SK-N-SH (cell line): ENCODE measurements at regions not wholly inside any gene's neighbourhood (a gene's known extent, or its start where the extent isn't known, plus 50 kb on each side); places are given as distances from the start of the nearest gene placed in this dataset.
A peak's percentile ranks its signal among the peaks of the same experiment; 100 is the strongest.
"Not testable (repeated sequence)": the region's sequence is repeated elsewhere in the genome, so short reads cannot be mapped to it uniquely, and the experiment has no call there.

Experiments
- CTCF ChIA-PET: fragments of 300-600, 350-600 bp; formaldehyde crosslinking; extraction: SDS; loops from one replicate; lab custom pipeline; 2021; lab: Yijun Ruan, JAX
- POLR2A ChIA-PET: fragments of 350-600 bp; sonication (Branson Sonifier 250); formaldehyde crosslinking; extraction: SDS; loops from one replicate; lab custom pipeline; 2020; ENCODE audit warnings: antibody characterized with exemption, inconsistent platforms; lab: Yijun Ruan, JAX
- DNase-seq: peaks from one replicate; pipeline ENCODE4 v3.0.0; 2012
- H2AFZ ChIP-seq: fragments of 200-600 bp; sonication (generic); 2 replicates; pipeline ENCODE4 v1.8.1; 2016; ENCODE audit warnings: antibody characterized with exemption, mild to moderate bottlenecking, low read depth
- H3F3A ChIP-seq: fragments of 200-600 bp; sonication (generic); replicated peaks from 2 replicates; pipeline ENCODE3; 2016; ENCODE audit warnings: antibody characterized with exemption, mild to moderate bottlenecking; ENCODE audit not compliant: insufficient read depth
- H3K27ac ChIP-seq, 2 experiments: fragments of 200-500 bp in 1 of 2; fragments of 200-600 bp in 1 of 2; sonication (Bioruptor generic) in 1 of 2; sonication (generic), shearing (Covaris generic) in 1 of 2; 2 replicates each; pipeline versions ENCODE4 v1.5.1 to v1.6.1; 2014 to 2016; ENCODE audit warnings: low read depth in 2 of 2, inconsistent platforms in 1 of 2, low read length in 1 of 2, mild to moderate bottlenecking in 1 of 2, mixed read lengths in 1 of 2
- H3K27me3 ChIP-seq: fragments of 200-600 bp; sonication (generic), shearing (Covaris generic); 2 replicates; pipeline ENCODE4 v1.6.1; 2016; ENCODE audit warnings: mixed run types; ENCODE audit not compliant: insufficient read depth
- H3K36me3 ChIP-seq, 2 experiments: fragments of 200-500 bp in 1 of 2; fragments of 200-600 bp in 1 of 2; sonication (Bioruptor generic) in 1 of 2; sonication (generic) in 1 of 2; replicated peaks in 1 of 2; 2 replicates each; pipeline versions ENCODE3 to v1.5.1; 2014 to 2016; ENCODE audit warnings: low read length in 1 of 2, mild to moderate bottlenecking in 1 of 2; ENCODE audit not compliant: insufficient read depth in 2 of 2, control insufficient read depth in 1 of 2
- H3K4me1 ChIP-seq, 2 experiments: fragments of 200-500 bp in 1 of 2; fragments of 200-600 bp in 1 of 2; sonication (Bioruptor generic) in 1 of 2; sonication (generic), shearing (Covaris generic) in 1 of 2; 2 replicates each; pipeline versions ENCODE4 v1.5.1 to v1.6.1; 2014 to 2016; ENCODE audit warnings: low read depth in 1 of 2, low read length in 1 of 2, mixed run types in 1 of 2; ENCODE audit not compliant: insufficient read depth in 2 of 2, control insufficient read depth in 1 of 2
- H3K4me2 ChIP-seq: fragments of 200-600 bp; sonication (generic), shearing (Covaris generic); 2 replicates; pipeline ENCODE4 v1.6.1; 2017; ENCODE audit warnings: mixed run types
- H3K4me3 ChIP-seq, 2 experiments: fragments of 200-500 bp in 1 of 2; fragments of 200-600 bp in 1 of 2; sonication (Bioruptor generic) in 1 of 2; sonication (generic), shearing (Covaris generic) in 1 of 2; 2 replicates each; pipeline versions ENCODE4 v1.5.1 to v1.8.1; 2014 to 2016; ENCODE audit warnings: low read depth in 2 of 2, inconsistent platforms in 1 of 2, low read length in 1 of 2, mild to moderate bottlenecking in 1 of 2, mixed read lengths in 1 of 2, moderate library complexity in 1 of 2
- H3K79me2 ChIP-seq: fragments of 200-600 bp; sonication (generic); 2 replicates; pipeline ENCODE4 v1.8.1; 2017; ENCODE audit warnings: mild to moderate bottlenecking; ENCODE audit not compliant: insufficient read depth
- H3K9ac ChIP-seq: fragments of 200-600 bp; sonication (generic); 2 replicates; pipeline ENCODE4 v1.6.1; 2017; ENCODE audit warnings: mixed run types
- H3K9me2 ChIP-seq: fragments of 200-600 bp; sonication (generic); 2 replicates; pipeline ENCODE4 v1.6.1; 2017; ENCODE audit warnings: mixed run types
- H3K9me3 ChIP-seq: fragments of 200-600 bp; sonication (generic); 2 replicates; pipeline ENCODE4 v1.6.1; 2017; ENCODE audit warnings: mixed run types, mild to moderate bottlenecking, moderate library complexity
- H4K20me1 ChIP-seq: fragments of 200-600 bp; sonication (generic); 2 replicates; pipeline ENCODE4 v1.6.1; 2017; ENCODE audit warnings: mild to moderate bottlenecking, mixed run types; ENCODE audit not compliant: insufficient read depth
- CTCF ChIP-seq: fragments of 200-600 bp; sonication (generic); IDR thresholded peaks from 2 replicates; pipeline ENCODE4 v1.6.1; 2017; ENCODE audit warnings: antibody characterized with exemption, mild to moderate bottlenecking, moderate library complexity
- ELF1 ChIP-seq: IDR thresholded peaks from 2 replicates; pipeline ENCODE4 v1.4.0; 2012
- EP300 ChIP-seq, 2 experiments: IDR thresholded peaks; 2 replicates each; pipeline versions ENCODE4 v1.4.0 to v1.6.1; 2012; ENCODE audit warnings: borderline replicate concordance in 1 of 2, low read depth in 1 of 2, low read length in 1 of 2
- EZH2phosphoT487 ChIP-seq: fragments of 200-600 bp; sonication (generic); IDR thresholded peaks from 2 replicates; pipeline ENCODE4 v1.6.1; 2017; ENCODE audit warnings: low read depth, mixed run types, mild to moderate bottlenecking, antibody characterized with exemption, moderate library complexity, borderline replicate concordance
- FOXJ3 ChIP-seq: sonication (generic); formaldehyde crosslinking; IDR thresholded peaks from 2 replicates; pipeline ENCODE4 v1.5.1; 2020; ENCODE audit warnings: mild to moderate bottlenecking, missing genetic modification reagents
- MXI1 ChIP-seq: IDR thresholded peaks from 2 replicates; pipeline ENCODE4 v1.6.1; 2012; ENCODE audit warnings: mild to moderate bottlenecking, low read depth, low read length, improper control_type of control experiment
- NRF1 ChIP-seq: IDR thresholded peaks from 2 replicates; pipeline ENCODE4 v1.6.1; 2012; ENCODE audit warnings: low read depth, mild to moderate bottlenecking, low read length
- PBX3 ChIP-seq: IDR thresholded peaks from 2 replicates; pipeline ENCODE4; 2012
- RAD21 ChIP-seq: IDR thresholded peaks from 2 replicates; pipeline ENCODE4 v1.6.1; 2012; ENCODE audit warnings: mild to moderate bottlenecking, low read length
- RCOR1 ChIP-seq: fragments of 150-350 bp; IDR thresholded peaks from 2 replicates; pipeline ENCODE4 v1.6.1; 2017; ENCODE audit warnings: antibody characterized with exemption, low read length
- RXRA ChIP-seq: IDR thresholded peaks from 2 replicates; pipeline ENCODE4 v1.4.0; 2012; ENCODE audit warnings: low read depth, mild to moderate bottlenecking, borderline replicate concordance
- SMC3 ChIP-seq: IDR thresholded peaks from 2 replicates; pipeline ENCODE4 v1.6.1; 2012; ENCODE audit warnings: low read depth, low read length, improper control_type of control experiment
- USF2 ChIP-seq: fragments of 150-350 bp; IDR thresholded peaks from 2 replicates; pipeline ENCODE4 v1.6.1; 2017; ENCODE audit warnings: antibody characterized with exemption, low read length, low read depth, borderline replicate concordance
- WGBS: methylation state at CpG from one replicate; pipeline ENCODE4 v1.1.6; 2017; ENCODE audit warnings: low lambda C conversion rate; 5-methylcytosine and 5-hydroxymethylcytosine counted together

- 26% methylated on average over 4 of the region's 4 CpGs for WGBS
- CTCF ChIA-PET: interaction anchor here (1.0 to 2.2 kb wide), 7 partner anchors 10 to 140 kb away, joined by 3 to 6 read pairs (median 4); no protein-coding TSS in a partner anchor
These were observed 1026.9 kb downstream of the MAT2B start for GRCh38 chr5:164532235-164532900.

GRCh38 chr5:164533426-164533825 is 1028.0 kb downstream of the MAT2B start:
- ChIA-PET POLR2A (interaction anchor here (1.3 kb wide), 1 partner anchor 17 kb away, joined by 7 read pairs; no protein-coding TSS in a partner anchor), CTCF (interaction anchor here (0.7 to 2.2 kb wide), 6 partner anchors 11 to 878 kb away, joined by 3 to 6 read pairs (median 4); no protein-coding TSS in a partner anchor)
- not testable (repeated sequence) for H3K9me3 ChIP-seq, H2AFZ ChIP-seq, H3K4me3 ChIP-seq, H3K9me2 ChIP-seq, H3K4me2 ChIP-seq, H3K9ac ChIP-seq, H3K79me2 ChIP-seq, H3F3A ChIP-seq, H4K20me1 ChIP-seq, H3K27me3 ChIP-seq, DNase-seq, H3K36me3 ChIP-seq
- Histone ChIP-seq H3K27ac (peak overlapping the region in 1 of 2 experiments; percentile 98; a peak in 2 of 4 replicates), H3K4me1 (peaks cover 0 to 17% of the 10 kb centered on the region in 2 experiments; a peak in 2 of 4 replicates)
- WGBS: 78% methylated on average over 7 of the region's 7 CpGs

More at GRCh38 chr5:164532235-164532900, 1026.9 kb downstream of the MAT2B start:
- Histone ChIP-seq H4K20me1 (no peaks in the 10 kb centered on the region), H3F3A (no peaks in the 10 kb centered on the region), H3K9ac (no peak overlapping the region), H3K4me3 (no peak overlapping the region), H3K9me3 (no peaks in the 10 kb centered on the region), H3K4me1 (peaks cover 0 to 17% of the 10 kb centered on the region in 2 experiments; a peak in 2 of 4 replicates), H3K27ac (peak overlapping the region in 1 of 2 experiments; percentile 98; a peak in 2 of 4 replicates), H3K4me2 (no peak overlapping the region), H3K36me3 (no peaks in the 10 kb centered on the region), H3K27me3 (no peaks in the 10 kb centered on the region), H3K9me2 (no peaks in the 10 kb centered on the region), H3K79me2 (no peaks in the 10 kb centered on the region), H2AFZ (no peak overlapping the region)
- DNase-seq: peak; percentile 27
- TF ChIP-seq RXRA: no peak
- no peak for TF ChIP-seq USF2
- peak; percentile 20 for TF ChIP-seq RAD21
- no peak for TF ChIP-seq NRF1
- no peak for TF ChIP-seq EZH2phosphoT487
- no peak for TF ChIP-seq ELF1
- TF ChIP-seq EP300 (IDR thresholded peaks at IDR 0.05; ENCODE audit: borderline replicate concordance in 1 of 2, low read depth in 1 of 2, low read length in 1 of 2): peak in 1 of 2 experiments; percentile 88; a peak in 2 of 4 replicates
- no peak for TF ChIP-seq PBX3
- TF ChIP-seq SMC3: no peak
- peak; percentile 58 for TF ChIP-seq MXI1
- TF ChIP-seq FOXJ3 (CRISPR knock-in tag): no peak
- TF ChIP-seq CTCF: no peak
- peak; percentile 22; the same call in 1 of the 2 replicates for TF ChIP-seq RCOR1
- POLR2A ChIA-PET: interaction anchor here (1.3 kb wide), 1 partner anchor 16 kb away, joined by 7 read pairs; no protein-coding TSS in a partner anchor
